Activated B cell treated with CpG ODN at 0.5 μM for 24 hours (primary cell): ENCODE measurements at regions not wholly inside any gene's neighbourhood (a gene's known extent, or its start where the extent isn't known, plus 50 kb on each side); places are given as distances from the start of the nearest gene placed in this dataset.
A peak's percentile ranks its signal among the peaks of the same experiment; 100 is the strongest.

Experiments used
- ATAC-seq: fragments of 200-7000 bp; cut with Tn5 transposase; one replicate; pipeline ENCODE4 v1.10.0; 2021; ENCODE audit warnings: low read depth, mild to moderate bottlenecking, moderate library complexity
- CTCF ChIA-PET: fragments of 350-600 bp; sonication (Branson Sonifier 250); formaldehyde crosslinking; loops from one replicate; lab custom pipeline; 2021; ENCODE audit warnings: antibody characterized with exemption; lab: Charles Lee
- POLR2A ChIA-PET: fragments of 350-600 bp; sonication (Branson Sonifier 250); formaldehyde crosslinking; loops from one replicate; lab custom pipeline; 2021; ENCODE audit warnings: antibody characterized with exemption; lab: Charles Lee
- DNase-seq: peaks from one replicate; pipeline ENCODE4 v3.0.0; 2022
- H3K27ac Mint-ChIP-seq: one replicate; pipeline ENCODE4 v1.8.0; 2020; ENCODE audit warnings: mixed read lengths
- H3K27me3 Mint-ChIP-seq: one replicate; pipeline ENCODE4 v1.8.0; 2021; ENCODE audit warnings: mixed read lengths
- H3K36me3 Mint-ChIP-seq: one replicate; pipeline ENCODE4 v1.8.0; 2021; ENCODE audit warnings: low read depth, mixed read lengths
- H3K4me1 Mint-ChIP-seq: one replicate; pipeline ENCODE4 v1.8.0; 2021; ENCODE audit warnings: mixed read lengths
- H3K4me3 Mint-ChIP-seq: one replicate; pipeline ENCODE4 v1.8.0; 2020; ENCODE audit warnings: mild to moderate bottlenecking, mixed read lengths
- H3K9me3 Mint-ChIP-seq: one replicate; pipeline ENCODE4 v1.8.0; 2020; ENCODE audit warnings: mixed read lengths
- intact Hi-C: fragments of 100-400 bp; cut with micrococcal nuclease; formaldehyde crosslinking; loops from one replicate; pipeline ENCODE4 v1.15.1; 2024
- TF ChIP-seq, protein P1 (sequence below): fragments of 200-600 bp; IDR thresholded peaks from one replicate; pipeline ENCODE4 v1.8.0; 2022; ENCODE audit warnings: antibody characterized with exemption, mild to moderate bottlenecking

- Mint-ChIP-seq H3K4me1 (peaks cover 84% of the 10 kb centered on the region), H3K27ac (no peak overlapping the region), H3K9me3 (no peaks in the 10 kb centered on the region), H3K4me3 (no peak overlapping the region), H3K27me3 (no peaks in the 10 kb centered on the region), H3K36me3 (no peaks in the 10 kb centered on the region)
- ChIA-PET CTCF (no interaction called here), POLR2A (interaction anchor here (1.0 to 4.1 kb wide), 2 partner anchors 8 to 16 kb away, joined by 4 to 73 read pairs; no protein-coding TSS in a partner anchor)
- TF ChIP-seq, protein P1, sequence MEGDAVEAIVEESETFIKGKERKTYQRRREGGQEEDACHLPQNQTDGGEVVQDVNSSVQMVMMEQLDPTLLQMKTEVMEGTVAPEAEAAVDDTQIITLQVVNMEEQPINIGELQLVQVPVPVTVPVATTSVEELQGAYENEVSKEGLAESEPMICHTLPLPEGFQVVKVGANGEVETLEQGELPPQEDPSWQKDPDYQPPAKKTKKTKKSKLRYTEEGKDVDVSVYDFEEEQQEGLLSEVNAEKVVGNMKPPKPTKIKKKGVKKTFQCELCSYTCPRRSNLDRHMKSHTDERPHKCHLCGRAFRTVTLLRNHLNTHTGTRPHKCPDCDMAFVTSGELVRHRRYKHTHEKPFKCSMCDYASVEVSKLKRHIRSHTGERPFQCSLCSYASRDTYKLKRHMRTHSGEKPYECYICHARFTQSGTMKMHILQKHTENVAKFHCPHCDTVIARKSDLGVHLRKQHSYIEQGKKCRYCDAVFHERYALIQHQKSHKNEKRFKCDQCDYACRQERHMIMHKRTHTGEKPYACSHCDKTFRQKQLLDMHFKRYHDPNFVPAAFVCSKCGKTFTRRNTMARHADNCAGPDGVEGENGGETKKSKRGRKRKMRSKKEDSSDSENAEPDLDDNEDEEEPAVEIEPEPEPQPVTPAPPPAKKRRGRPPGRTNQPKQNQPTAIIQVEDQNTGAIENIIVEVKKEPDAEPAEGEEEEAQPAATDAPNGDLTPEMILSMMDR = no peak
- ATAC-seq (no peak), DNase-seq (no peak)
- intact Hi-C loops = no loop called here
Observed at GRCh38 chr12:24739106-24739779, 209.7 kb downstream of the BCAT1 start.

DNA sequence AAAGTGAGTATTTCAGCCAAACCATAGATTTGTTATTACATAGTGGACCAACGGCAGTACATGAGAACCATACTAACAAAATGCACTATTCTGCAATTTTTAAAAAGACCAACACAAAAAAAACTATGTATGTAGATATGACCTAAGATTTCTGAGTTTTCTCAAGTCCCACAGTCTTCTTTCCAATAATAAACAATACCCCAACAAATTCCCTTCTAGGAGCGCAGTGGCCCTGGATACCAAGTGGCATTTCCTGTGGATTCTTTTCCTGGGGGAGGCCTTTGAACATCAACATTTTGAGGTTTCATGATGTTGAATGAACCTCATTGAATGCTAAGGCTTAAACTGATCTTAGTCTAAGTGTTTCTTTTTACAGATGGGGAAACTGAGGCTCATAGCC, 210.5 kb downstream of the BCAT1 start:
- no peak overlapping the region for H3K4me3 Mint-ChIP-seq
- ATAC-seq (no peak), DNase-seq (no peak)
- no peak overlapping the region for H3K27ac Mint-ChIP-seq
- H3K9me3 Mint-ChIP-seq = no peaks in the 10 kb centered on the region
- no peaks in the 10 kb centered on the region for H3K27me3 Mint-ChIP-seq
- H3K36me3 Mint-ChIP-seq = no peaks in the 10 kb centered on the region
- CTCF ChIA-PET = no interaction called here
- intact Hi-C loops = no loop called here
- H3K4me1 Mint-ChIP-seq = peaks cover 86% of the 10 kb centered on the region
- POLR2A ChIA-PET = no interaction called here
- TF ChIP-seq, protein P1 = no peak

DNA sequence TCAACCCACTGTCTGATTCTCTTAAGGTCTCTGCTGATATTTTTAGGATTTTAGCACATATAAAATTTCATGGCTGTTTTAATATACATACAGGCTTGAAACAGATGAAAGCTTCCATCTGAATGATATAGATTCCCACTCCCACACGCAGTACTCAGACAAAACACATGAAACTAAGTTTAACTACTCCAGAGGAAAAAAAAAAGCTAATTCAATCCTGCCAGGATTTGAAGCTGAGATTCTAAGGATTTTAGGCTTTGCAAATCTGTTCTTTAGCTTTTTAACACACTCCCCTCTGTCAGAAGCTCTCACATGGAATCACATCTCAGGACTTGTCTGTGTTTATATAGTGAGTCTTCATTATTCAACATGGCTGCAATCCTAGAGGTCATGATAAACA, 217.3 kb downstream of the BCAT1 start:
- Mint-ChIP-seq H3K9me3 (peaks cover 2% of the 10 kb centered on the region), H3K36me3 (no peaks in the 10 kb centered on the region), H3K27me3 (no peaks in the 10 kb centered on the region), H3K4me3 (no peak overlapping the region), H3K4me1 (peaks cover 98% of the 10 kb centered on the region), H3K27ac (peak overlapping the region; percentile 85)
- intact Hi-C loops = loop anchor here (2.0 to 5.0 kb wide), 3 partner anchors 315 to 426 kb away; a partner anchor contains a TSS
- DNase-seq (no peak), ATAC-seq (no peak)
- TF ChIP-seq, protein P1 = no peak
- ChIA-PET POLR2A (interaction anchor here (0.5 to 5.0 kb wide), 14 partner anchors 10 to 632 kb away, joined by 3 to 73 read pairs (median 6); no protein-coding TSS in a partner anchor), CTCF (interaction anchor here (1.1 to 3.5 kb wide), 5 partner anchors 10 to 1527 kb away, joined by 3 to 33 read pairs (median 3); no protein-coding TSS in a partner anchor)

- no peak for DNase-seq
- ChIA-PET CTCF (interaction anchor here (1.1 to 3.5 kb wide), 8 partner anchors 11 to 1526 kb away, joined by 3 to 33 read pairs (median 4); no protein-coding TSS in a partner anchor), POLR2A (interaction anchor here (0.6 to 5.0 kb wide), 16 partner anchors 11 to 620 kb away, joined by 3 to 73 read pairs (median 9); no protein-coding TSS in a partner anchor)
- Mint-ChIP-seq H3K4me3 (peak overlapping the region; percentile 46), H3K27me3 (no peaks in the 10 kb centered on the region), H3K4me1 (peaks cover 100% of the 10 kb centered on the region), H3K27ac (peak overlapping the region; percentile 85), H3K9me3 (peaks cover 2% of the 10 kb centered on the region), H3K36me3 (no peaks in the 10 kb centered on the region)
- intact Hi-C loops = loop anchor here (1.0 to 5.0 kb wide), 9 partner anchors 11 to 427 kb away; a partner anchor contains a TSS
- peak; percentile 73 for ATAC-seq
- TF ChIP-seq, protein P1 = no peak
Observed at GRCh38 chr12:24730489-24730896, 218.4 kb downstream of the BCAT1 start.

DNA sequence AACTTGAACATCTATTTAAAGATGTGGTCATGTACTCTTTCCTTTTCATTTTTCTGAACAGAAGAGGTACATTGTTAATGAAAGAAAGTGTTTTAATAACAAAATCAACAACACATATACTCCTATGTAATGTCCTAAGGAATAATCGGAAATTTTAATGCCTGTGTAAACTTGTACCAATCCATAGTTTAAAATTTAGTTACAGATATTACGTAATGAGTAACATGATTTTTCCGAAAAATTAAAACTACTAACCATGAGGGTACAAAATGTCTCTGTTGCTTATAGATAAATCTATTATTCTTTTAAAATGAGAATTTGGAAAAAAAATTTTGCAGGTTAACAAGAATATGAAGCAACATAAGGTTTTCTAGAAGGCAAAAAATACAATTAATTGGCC, 220.1 kb downstream of the BCAT1 start:
- H3K4me1 Mint-ChIP-seq = peaks cover 99% of the 10 kb centered on the region
- no peak for ATAC-seq
- POLR2A ChIA-PET = interaction anchor here (0.6 to 5.0 kb wide), 24 partner anchors 9 to 885 kb away, joined by 3 to 73 read pairs (median 5); no protein-coding TSS in a partner anchor
- peaks cover 2% of the 10 kb centered on the region for H3K9me3 Mint-ChIP-seq
- CTCF ChIA-PET = interaction anchor here (1.0 to 3.5 kb wide), 4 partner anchors 20 to 313 kb away, joined by 3 to 33 read pairs (median 4); no protein-coding TSS in a partner anchor
- no peak for DNase-seq
- TF ChIP-seq, protein P1 = no peak
- peak overlapping the region; percentile 85 for H3K27ac Mint-ChIP-seq
- H3K36me3 Mint-ChIP-seq = no peaks in the 10 kb centered on the region
- intact Hi-C loops = loop anchor here (1.0 to 5.0 kb wide), 9 partner anchors 50 to 1522 kb away; no protein-coding TSS in a partner anchor
- H3K27me3 Mint-ChIP-seq = no peaks in the 10 kb centered on the region
- H3K4me3 Mint-ChIP-seq = peak overlapping the region; percentile 44
